Ascending aorta (tissue), 2 donors: ENCODE measurements at regions not wholly inside any gene's neighbourhood (a gene's known extent, or its start where the extent isn't known, plus 50 kb on each side); places are given as distances from the start of the nearest gene placed in this dataset.

ENCODE experiments used
- DNase-seq, 2 donors: peaks; one replicate each; pipeline ENCODE4 v3.0.0-alpha.2; 2019; ENCODE audit warnings: low spot score in 2 of 2
- H3K27ac ChIP-seq, 2 donors: fragments of 200-600 bp; sonication (generic); one replicate each; pipeline ENCODE4 v1.5.1; 2016 to 2017; ENCODE audit warnings: mild to moderate bottlenecking in 1 of 2
- H3K27me3 ChIP-seq: fragments of 200-600 bp; sonication (generic); one replicate; pipeline ENCODE4 v1.5.1; 2017
- H3K36me3 ChIP-seq, 2 donors: fragments of 200-600 bp; sonication (generic); one replicate each; pipeline ENCODE4 v1.5.1; 2016
- H3K4me1 ChIP-seq, 2 donors: fragments of 200-600 bp; sonication (generic); one replicate each; pipeline ENCODE4 v1.5.1; 2016 to 2017; ENCODE audit warnings: mild to moderate bottlenecking in 1 of 2
- H3K4me3 ChIP-seq, 2 donors: fragments of 200-600 bp; sonication (generic); one replicate each; pipeline ENCODE4 v1.5.1; 2016 to 2017; ENCODE audit warnings: mild to moderate bottlenecking in 1 of 2
- H3K9me3 ChIP-seq, 2 donors: fragments of 200-600 bp; sonication (generic); one replicate each; pipeline ENCODE4 v1.5.1; 2016
- CTCF ChIP-seq, 3 experiments: fragments of 200-600 bp in 2 of 3; fragments of 450-650 bp in 1 of 3; sonication (generic) in 2 of 3; IDR thresholded peaks; one replicate each; pipeline ENCODE4 v1.5.1; 2016 to 2019; ENCODE audit warnings: antibody characterized with exemption in 3 of 3, mild to moderate bottlenecking in 1 of 3, moderate library complexity in 1 of 3
- intact Hi-C: fragments of 100-400 bp; cut with DNase I; formaldehyde crosslinking; loops from one replicate; pipeline ENCODE4 v1.15.1; 2023

- no peak for TF ChIP-seq CTCF (IDR thresholded peaks at IDR 0.05)
- Histone ChIP-seq H3K4me3 (no peak overlapping the region), H3K36me3 (no peaks in the 10 kb centered on the region), H3K4me1 (no peaks in the 10 kb centered on the region), H3K27me3 (no peaks in the 10 kb centered on the region), H3K27ac (no peak overlapping the region), H3K9me3 (no peaks in the 10 kb centered on the region)
- no peak for DNase-seq
- intact Hi-C loops: no loop called here
These were observed 219.3 kb upstream of the KBTBD8 start for GRCh38 chr3:66778777-66779176.

GRCh38 chr3:66785191-66785909, 212.8 kb upstream of the KBTBD8 start:
- no peaks in the 10 kb centered on the region for H3K9me3 ChIP-seq
- H3K4me1 ChIP-seq: no peaks in the 10 kb centered on the region
- H3K36me3 ChIP-seq: no peaks in the 10 kb centered on the region
- DNase-seq: no peak
- TF ChIP-seq CTCF (IDR thresholded peaks at IDR 0.05): no peak
- H3K27me3 ChIP-seq: no peaks in the 10 kb centered on the region
- intact Hi-C loops: no loop called here
- no peak overlapping the region for H3K27ac ChIP-seq
- H3K4me3 ChIP-seq: no peak overlapping the region

- Histone ChIP-seq H3K27me3 (no peaks in the 10 kb centered on the region), H3K4me1 (no peaks in the 10 kb centered on the region), H3K4me3 (no peak overlapping the region), H3K27ac (no peak overlapping the region), H3K36me3 (no peaks in the 10 kb centered on the region), H3K9me3 (no peaks in the 10 kb centered on the region)
- DNase-seq: no peak
- intact Hi-C loops: no loop called here
- TF ChIP-seq CTCF (IDR thresholded peaks at IDR 0.05): no peak
These were observed 208.4 kb upstream of the KBTBD8 start for GRCh38 chr3:66789580-66790237.

GRCh38 chr3:66792086-66792485, 206.0 kb upstream of the KBTBD8 start:
- DNase-seq: no peak
- Histone ChIP-seq H3K4me1 (no peaks in the 10 kb centered on the region), H3K9me3 (no peaks in the 10 kb centered on the region), H3K27ac (no peak overlapping the region), H3K27me3 (no peaks in the 10 kb centered on the region), H3K4me3 (no peak overlapping the region), H3K36me3 (no peaks in the 10 kb centered on the region)
- intact Hi-C loops: no loop called here
- TF ChIP-seq CTCF (IDR thresholded peaks at IDR 0.05): no peak

- H3K27me3 ChIP-seq: no peaks in the 10 kb centered on the region
- no peak overlapping the region for H3K4me3 ChIP-seq
- no peak overlapping the region for H3K27ac ChIP-seq
- no peak for DNase-seq
- intact Hi-C loops: no loop called here
- TF ChIP-seq CTCF (IDR thresholded peaks at IDR 0.05): no peak
- H3K36me3 ChIP-seq: no peaks in the 10 kb centered on the region
- no peaks in the 10 kb centered on the region for H3K4me1 ChIP-seq
- no peaks in the 10 kb centered on the region for H3K9me3 ChIP-seq
These were observed 202.7 kb upstream of the KBTBD8 start for GRCh38 chr3:66795365-66795764.
